IMR-90 (cell line): ENCODE measurements at regions not wholly inside any gene's neighbourhood (a gene's known extent, or its start where the extent isn't known, plus 50 kb on each side); places are given as distances from the start of the nearest gene placed in this dataset.

Source experiments
- ATAC-seq: fragments of 200-7000 bp; cut with Tn5 transposase; 2 replicates; pipeline ENCODE4 v1.9.1; 2020; ENCODE audit warnings: low read depth, mild to moderate bottlenecking, moderate library complexity
- BruUV-seq: library from RNA; stranded (reverse); fragments of 400-500 nt; replicated peaks from 2 replicates; lab custom pipeline; 2021; lab: Mats Ljungman, UMichigan
- CTCF ChIA-PET: fragments of 300-600 bp; formaldehyde crosslinking; extraction: SDS; loops from one replicate; lab custom pipeline; 2021; ENCODE audit warnings: antibody characterized with exemption; lab: Yijun Ruan, JAX
- POLR2A ChIA-PET: fragments of 300-600 bp; sonication (Branson Sonifier 250); formaldehyde crosslinking; loops from one replicate; lab custom pipeline; 2022; ENCODE audit warnings: antibody characterized with exemption; ENCODE audit not compliant: unreplicated experiment; lab: Charles Lee
- DNase-seq: peaks from one replicate; pipeline ENCODE4 v3.0.0; 2013
- H2AFZ ChIP-seq: replicated peaks from 2 replicates; pipeline ENCODE3; 2013; ENCODE audit warnings: low read length, mild to moderate bottlenecking; ENCODE audit not compliant: poor library complexity
- H2AK5ac ChIP-seq: 2 replicates; pipeline ENCODE4 v1.6.1; 2013; ENCODE audit warnings: low read depth, low read length, inconsistent platforms
- H2AK9ac ChIP-seq: replicated peaks from 2 replicates; pipeline ENCODE3; 2013; ENCODE audit warnings: mild to moderate bottlenecking, low read depth, low read length, moderate library complexity; ENCODE audit not compliant: poor library complexity
- H2BK120ac ChIP-seq: 2 replicates; pipeline ENCODE4 v1.6.1; 2013; ENCODE audit warnings: low read depth, low read length, inconsistent platforms
- H2BK15ac ChIP-seq: 3 replicates; pipeline ENCODE4 v1.6.1; 2013; ENCODE audit warnings: low read depth, low read length, inconsistent platforms
- H2BK20ac ChIP-seq: 2 replicates; pipeline ENCODE4 v1.6.1; 2013; ENCODE audit warnings: low read depth, mild to moderate bottlenecking, inconsistent platforms, low read length, moderate library complexity
- H2BK5ac ChIP-seq: 2 replicates; pipeline ENCODE4 v1.6.1; 2013; ENCODE audit warnings: mild to moderate bottlenecking, low read depth, low read length, inconsistent platforms; ENCODE audit not compliant: poor library complexity, severe bottlenecking
- H3K14ac ChIP-seq: replicated peaks from 2 replicates; pipeline ENCODE4 v1.6.1; 2013; ENCODE audit warnings: low read depth, low read length, inconsistent platforms
- H3K18ac ChIP-seq: 2 replicates; pipeline ENCODE4 v1.6.1; 2013; ENCODE audit warnings: low read depth, low read length, control low read depth
- H3K23ac ChIP-seq: 2 replicates; pipeline ENCODE4 v1.6.1; 2013; ENCODE audit warnings: low read depth, low read length, inconsistent platforms
- H3K27ac ChIP-seq: 2 replicates; pipeline ENCODE4 v1.5.1; 2013; ENCODE audit warnings: mild to moderate bottlenecking, control low read depth, low read length; ENCODE audit not compliant: insufficient read depth
- H3K27me3 ChIP-seq: 2 replicates; pipeline ENCODE4 v1.6.1; 2013; ENCODE audit warnings: low read length; ENCODE audit not compliant: control insufficient read depth, insufficient read depth
- H3K36me3 ChIP-seq: 2 replicates; pipeline ENCODE4 v1.6.1; 2013; ENCODE audit warnings: low read length, mixed read lengths; ENCODE audit not compliant: control insufficient read depth, insufficient read depth
- H3K4ac ChIP-seq: 2 replicates; pipeline ENCODE4 v1.6.1; 2013; ENCODE audit warnings: low read depth, low read length, inconsistent platforms
- H3K4me1 ChIP-seq: 2 replicates; pipeline ENCODE4 v1.6.1; 2013; ENCODE audit warnings: low read length, mixed read lengths; ENCODE audit not compliant: control insufficient read depth, insufficient read depth
- H3K4me2 ChIP-seq: 2 replicates; pipeline ENCODE4 v1.6.1; 2013; ENCODE audit warnings: low read depth, mild to moderate bottlenecking, control low read depth, low read length, moderate library complexity
- H3K4me3 ChIP-seq: 2 replicates; pipeline ENCODE4 v1.5.1; 2013; ENCODE audit warnings: low read depth, mild to moderate bottlenecking, control low read depth, low read length, moderate library complexity; ENCODE audit not compliant: insufficient read depth
- H3K56ac ChIP-seq: 2 replicates; pipeline ENCODE4 v1.6.1; 2013; ENCODE audit warnings: low read length, inconsistent platforms; ENCODE audit not compliant: insufficient read depth; ENCODE audit errors: extremely low read depth
- H3K79me1 ChIP-seq, 2 experiments: 2 replicates each; pipeline ENCODE4 v1.6.1; 2013; ENCODE audit warnings: low read length in 2 of 2, inconsistent platforms in 1 of 2, low read depth in 1 of 2
- H3K9ac ChIP-seq: 2 replicates; pipeline ENCODE4 v1.6.1; 2013; ENCODE audit warnings: low read depth, low read length, control low read depth
- H3K9me1 ChIP-seq: 2 replicates; pipeline ENCODE4 v1.6.1; 2013; ENCODE audit warnings: low read length, inconsistent platforms; ENCODE audit not compliant: insufficient read depth
- H3K9me3 ChIP-seq: 2 replicates; pipeline ENCODE4 v1.6.1; 2013; ENCODE audit warnings: low read length; ENCODE audit not compliant: control insufficient read depth, insufficient read depth
- H4K20me1 ChIP-seq: 2 replicates; pipeline ENCODE4 v1.6.1; 2013; ENCODE audit warnings: low read length, inconsistent platforms; ENCODE audit not compliant: insufficient read depth
- H4K5ac ChIP-seq: 2 replicates; pipeline ENCODE4 v1.6.1; 2013; ENCODE audit warnings: mild to moderate bottlenecking, low read depth, low read length, control low read depth
- H4K8ac ChIP-seq, 2 experiments: 2 replicates each; pipeline ENCODE4 v1.6.1; 2013; ENCODE audit warnings: low read depth in 2 of 2, low read length in 2 of 2, control low read depth in 1 of 2, inconsistent platforms in 1 of 2
- H4K91ac ChIP-seq: 2 replicates; pipeline ENCODE4 v1.6.1; 2013; ENCODE audit warnings: low read depth, low read length, inconsistent platforms; ENCODE audit not compliant: insufficient read depth
- BHLHE40 ChIP-seq: fragments of 150-350 bp; IDR thresholded peaks from 2 replicates; pipeline ENCODE4 v1.6.1; 2016; ENCODE audit warnings: mild to moderate bottlenecking, low read depth, low read length
- CEBPB ChIP-seq: IDR thresholded peaks from 2 replicates; pipeline ENCODE4 v1.6.1; 2012; ENCODE audit warnings: low read depth, low read length, improper control_type of control experiment
- FOS ChIP-seq: fragments of 150-350 bp; IDR thresholded peaks from 2 replicates; pipeline ENCODE4 v1.6.1; 2016; ENCODE audit warnings: low read depth, low read length
- RAD21 ChIP-seq: IDR thresholded peaks from 2 replicates; pipeline ENCODE4 v1.6.1; 2012; ENCODE audit warnings: low read length, improper control_type of control experiment
- WGBS, 2 experiments: methylation state at CpG; one replicate each; pipeline versions ENCODE4 v1.1.5 to v1.1.7; 2013; ENCODE audit warnings: missing lambda C conversion rate in 2 of 2; ENCODE audit not compliant: insufficient read length in 1 of 2; ENCODE audit errors: extremely low coverage in 2 of 2; 5-methylcytosine and 5-hydroxymethylcytosine counted together
- dilution Hi-C: fragments of 300-500 bp; cut with HindIII; formaldehyde crosslinking; loops from one replicate; pipeline ENCODE4 v1.14.3; 2018; ENCODE audit warnings: low sequenced_read_pairs; ENCODE audit not compliant: unreplicated experiment
- in situ Hi-C: fragments of 300-500 bp; cut with MboI; formaldehyde crosslinking; loops from 3 replicates; pipeline ENCODE4 v1.14.3; 2019; ENCODE audit warnings: low sequenced_read_pairs, inconsistent platforms, mixed read lengths
- intact Hi-C: fragments of 100-400 bp; cut with micrococcal nuclease; formaldehyde crosslinking; loops from 2 replicates; pipeline ENCODE4 v1.10.0; 2022

DNA sequence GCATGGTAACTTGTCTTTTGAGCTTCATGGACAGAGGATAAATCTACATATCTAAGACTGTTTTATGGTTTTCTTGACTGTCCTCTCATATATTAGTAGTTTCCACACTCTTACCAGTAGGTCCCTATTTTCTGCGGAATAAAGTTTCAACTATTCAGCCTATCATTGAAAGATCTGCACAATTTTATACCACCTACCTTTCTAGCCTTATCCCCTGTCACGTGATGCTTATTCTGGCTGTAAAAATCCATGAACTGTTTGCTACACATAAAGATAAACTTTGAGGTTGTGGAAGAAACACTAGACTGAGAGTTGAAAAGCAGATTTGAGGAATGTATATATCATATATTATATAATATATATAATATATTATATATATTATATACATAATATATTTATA, 423.8 kb downstream of the TENT5A start:
- H3K27me3 ChIP-seq: no peaks in the 10 kb centered on the region
- BruUV-seq: no TSS peak

More for the DNA sequence above, 423.8 kb downstream of the TENT5A start:
- Histone ChIP-seq H3K36me3 (no peaks in the 10 kb centered on the region), H2BK120ac (no peak overlapping the region), H4K91ac (no peak overlapping the region), H3K23ac (no peak overlapping the region), H3K4me3 (no peak overlapping the region), H3K14ac (no peak overlapping the region), H4K20me1 (no peaks in the 10 kb centered on the region), H3K9ac (no peak overlapping the region), H2AFZ (no peak overlapping the region), H4K5ac (no peak overlapping the region), H2BK20ac (no peak overlapping the region), H2AK5ac (no peak overlapping the region), H3K4me2 (no peak overlapping the region), H3K9me1 (no peaks in the 10 kb centered on the region), H3K56ac (no peak overlapping the region), H3K27ac (no peak overlapping the region), H3K9me3 (no peaks in the 10 kb centered on the region), H2BK5ac (no peak overlapping the region), H3K4ac (no peak overlapping the region), H2BK15ac (no peak overlapping the region), H4K8ac (no peak overlapping the region), H2AK9ac (no peak overlapping the region), H3K79me1 (no peaks in the 10 kb centered on the region), H3K18ac (no peak overlapping the region), H3K4me1 (no peaks in the 10 kb centered on the region)
- dilution Hi-C loops (no loop called here), in situ Hi-C loops (no loop called here), intact Hi-C loops (no loop called here)
- CTCF ChIA-PET: no interaction called here
- DNase-seq (no peak), ATAC-seq (no peak)
- WGBS, 2 experiments: no CpG with 5 or more reads among the region's 2 CpGs
- POLR2A ChIA-PET: no interaction called here
- TF ChIP-seq FOS: no peak
- TF ChIP-seq RAD21: no peak
- no peak for TF ChIP-seq CEBPB
- TF ChIP-seq BHLHE40: no peak
